HG03095 (cell line): ENCODE measurements at regions not wholly inside any gene's neighbourhood (a gene's known extent, or its start where the extent isn't known, plus 50 kb on each side); places are given as distances from the start of the nearest gene placed in this dataset.

Experiments used
- ATAC-seq: cut with Tn5 transposase; IDR thresholded peaks from one replicate; pipeline ENCODE4 v1.9.1; 2021; ENCODE audit warnings: moderate library complexity; ENCODE audit not compliant: unreplicated experiment

DNA sequence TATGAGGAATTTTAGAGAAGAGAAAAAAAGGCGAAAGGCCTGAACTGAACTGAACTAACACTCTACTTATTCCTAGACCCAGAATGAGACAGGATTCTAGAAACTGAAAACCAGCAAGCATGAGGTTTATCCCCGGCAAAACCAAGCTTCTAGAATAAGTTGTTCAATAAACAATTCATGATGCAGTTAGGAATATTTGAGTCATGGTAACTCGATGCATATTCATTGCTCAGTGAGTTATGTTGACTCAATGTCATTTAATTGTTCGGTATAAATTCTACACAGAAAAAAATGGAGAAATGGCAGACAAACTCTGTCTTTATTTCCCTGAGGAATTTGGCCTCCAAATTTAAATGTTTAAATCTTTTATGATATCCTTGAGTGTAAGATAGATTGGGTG lies 321.5 kb downstream of the SATB2 start:
- ATAC-seq = no peak

DNA sequence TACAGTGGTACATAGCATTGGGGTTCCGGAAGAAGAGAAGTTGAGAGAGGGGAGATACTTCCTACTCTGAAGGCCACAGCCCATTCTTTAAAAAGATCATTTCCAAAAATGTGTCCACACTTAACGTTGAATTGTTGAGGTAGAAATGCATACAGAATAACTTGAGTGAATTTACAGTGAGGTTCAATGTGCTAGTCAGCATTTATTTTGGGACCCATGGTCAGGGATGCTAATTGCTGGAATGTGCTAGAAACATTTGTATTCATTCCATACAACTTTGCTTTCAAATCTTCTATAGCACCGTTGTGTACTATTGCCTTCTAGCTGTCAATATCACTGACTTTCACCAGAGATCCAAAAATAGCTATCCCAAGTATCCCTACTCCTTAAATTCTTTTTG lies 325.9 kb downstream of the SATB2 start:
- no peak for ATAC-seq

DNA sequence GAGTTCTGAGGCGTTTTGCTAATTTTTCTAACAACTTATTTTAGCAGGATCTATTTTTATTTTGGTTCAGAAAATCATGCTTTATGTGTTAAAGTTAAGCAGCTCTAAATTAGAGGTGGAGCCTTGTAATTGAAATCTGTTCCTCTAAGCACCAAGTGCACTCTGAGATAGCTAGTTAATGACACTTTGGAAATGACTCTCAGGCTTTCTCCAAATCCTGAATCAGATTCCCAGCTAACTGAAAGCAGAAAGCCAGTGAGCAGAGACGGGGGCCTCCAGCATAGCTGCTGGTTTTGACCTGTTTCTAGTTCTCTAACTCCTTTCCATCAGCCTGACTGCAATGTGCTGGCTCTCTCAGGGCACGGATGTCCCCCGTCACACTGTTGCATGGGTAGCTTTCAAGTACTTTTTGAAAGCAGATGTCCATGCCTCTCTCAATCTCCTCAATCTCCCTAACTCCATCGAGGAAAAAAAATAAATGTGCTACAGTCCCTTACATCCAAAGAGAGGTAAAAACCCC lies 326.5 kb downstream of the SATB2 start:
- no peak for ATAC-seq

DNA sequence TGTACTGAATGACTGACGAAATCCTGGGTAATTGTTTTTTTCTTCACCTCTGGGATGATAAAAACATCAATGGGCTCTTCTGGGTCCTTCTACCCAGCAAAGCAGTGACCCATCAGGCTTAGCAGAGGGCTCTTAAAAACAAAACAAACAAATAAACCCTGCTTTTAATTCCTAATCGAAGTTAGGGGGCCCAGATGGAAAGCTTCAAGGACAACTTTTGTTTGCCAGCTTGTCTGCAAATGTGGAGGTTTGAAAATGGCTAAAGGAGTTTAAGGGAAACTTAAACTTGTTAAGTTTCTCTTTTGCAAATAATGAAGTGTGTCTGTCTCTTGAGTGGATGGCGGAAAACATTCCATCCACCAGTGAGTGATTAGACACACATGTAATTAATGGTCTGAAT lies 327.2 kb downstream of the SATB2 start:
- ATAC-seq = no peak

DNA sequence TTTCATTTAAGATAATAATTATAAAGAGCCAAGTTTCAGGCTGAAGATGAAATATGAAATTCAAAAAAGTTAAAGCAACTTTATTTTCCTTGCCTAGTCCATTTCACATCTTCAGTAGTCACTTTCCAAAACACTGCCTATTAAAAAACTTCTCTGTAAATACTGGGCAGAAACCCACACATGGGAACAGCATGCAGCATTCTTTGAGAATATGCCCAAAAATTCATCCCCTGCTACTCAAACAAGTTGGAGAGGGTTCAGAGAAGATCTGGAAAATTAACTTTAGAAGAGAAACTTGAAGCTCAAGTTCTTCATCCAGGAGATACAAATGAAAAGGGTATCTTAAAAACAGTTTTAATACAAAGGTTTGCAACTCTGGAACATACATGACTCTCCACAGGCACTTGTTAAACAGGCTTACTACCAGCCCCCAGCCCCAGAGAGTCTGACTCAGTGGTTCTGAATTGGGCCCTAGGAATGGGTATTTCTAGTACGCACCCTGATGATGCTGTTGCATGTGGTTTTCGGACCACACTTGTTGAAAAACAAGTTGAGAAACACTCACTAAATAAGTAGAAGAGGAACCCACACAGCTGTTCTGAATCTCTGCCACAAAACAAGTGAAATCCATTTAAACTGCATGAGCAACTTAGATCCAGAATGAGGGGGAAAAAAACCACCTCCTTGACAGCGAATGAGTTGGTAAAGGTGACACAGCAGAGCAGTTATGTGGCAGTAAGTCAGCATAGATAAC lies 329.1 kb downstream of the SATB2 start:
- no peak for ATAC-seq

DNA sequence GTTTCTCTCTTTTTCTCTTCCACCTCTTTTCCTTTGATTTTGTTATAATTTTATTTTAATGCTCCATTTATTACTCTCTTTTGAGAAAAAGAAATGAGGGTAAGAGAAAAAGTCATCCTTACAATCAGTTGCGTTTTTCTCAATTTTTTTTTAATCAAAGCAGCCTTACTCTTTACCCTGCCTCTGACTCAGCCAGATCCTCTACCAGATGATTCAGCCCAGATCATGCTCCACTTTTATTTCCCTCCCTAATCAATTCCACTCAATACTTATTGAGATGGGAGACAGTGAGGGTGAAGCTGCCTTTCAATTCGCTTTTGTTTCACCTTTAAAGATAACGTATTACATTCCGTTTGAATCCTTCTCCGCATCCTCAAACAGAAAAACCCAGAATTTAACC lies 337.9 kb downstream of the SATB2 start:
- ATAC-seq = no peak

DNA sequence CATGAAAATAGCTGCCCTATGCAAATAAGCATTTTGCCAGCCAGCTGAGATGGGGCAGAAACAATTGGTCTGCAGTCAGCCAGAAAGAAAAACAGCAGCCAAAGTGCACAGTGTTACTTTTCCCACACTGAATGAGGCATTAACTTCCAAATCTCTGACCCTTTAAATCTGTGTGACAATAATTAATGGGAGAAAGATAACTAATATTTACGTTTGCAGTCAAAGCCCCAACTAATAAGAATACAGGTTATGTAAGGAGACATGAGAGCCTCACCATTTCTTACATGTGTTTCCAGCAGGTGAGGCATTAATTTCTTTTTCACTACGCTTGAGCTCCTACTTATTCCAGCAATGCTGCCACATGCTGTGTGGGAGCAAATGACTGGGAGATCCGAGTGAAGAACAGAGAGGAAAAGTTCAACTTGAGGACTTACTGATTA lies 339.0 kb downstream of the SATB2 start:
- ATAC-seq = no peak

DNA sequence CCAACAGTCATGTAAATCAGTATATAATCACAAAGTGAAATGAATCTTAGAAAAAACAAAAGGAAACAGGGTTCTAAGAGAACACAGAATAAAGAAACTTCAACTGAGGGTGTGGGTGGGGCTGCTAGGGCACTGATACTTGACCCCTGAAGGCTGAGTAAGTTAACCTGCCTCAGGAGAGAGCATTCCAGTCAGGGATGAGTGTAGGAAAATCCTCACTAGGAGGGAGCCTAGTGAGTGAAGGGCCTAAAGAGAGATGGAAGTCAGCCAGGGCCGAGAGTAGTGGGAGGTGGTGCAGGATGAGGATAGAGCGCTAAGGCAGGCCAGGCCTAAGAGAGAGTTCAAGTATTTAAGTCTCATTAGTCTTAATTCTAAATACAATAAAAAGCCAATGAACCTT lies 342.6 kb downstream of the SATB2 start:
- no peak for ATAC-seq

DNA sequence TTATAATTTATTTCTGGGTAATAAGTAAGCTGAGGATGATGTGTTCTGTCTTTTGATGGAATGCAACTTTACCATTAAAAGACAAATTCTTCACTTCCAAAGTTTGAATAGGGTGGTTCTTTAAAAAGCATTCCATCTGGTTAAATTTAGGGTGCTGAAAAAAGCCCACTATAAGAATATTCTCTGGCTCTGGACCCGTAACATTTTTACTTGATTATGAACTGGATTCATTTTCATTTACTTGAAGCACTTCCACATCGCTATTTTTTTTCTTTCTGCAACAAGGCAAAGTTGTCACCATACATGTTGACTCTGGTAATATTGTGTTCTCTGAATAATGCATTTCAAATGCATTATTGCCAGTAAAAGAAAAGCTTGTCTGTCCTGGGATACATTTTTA lies 344.6 kb downstream of the SATB2 start:
- ATAC-seq = no peak

DNA sequence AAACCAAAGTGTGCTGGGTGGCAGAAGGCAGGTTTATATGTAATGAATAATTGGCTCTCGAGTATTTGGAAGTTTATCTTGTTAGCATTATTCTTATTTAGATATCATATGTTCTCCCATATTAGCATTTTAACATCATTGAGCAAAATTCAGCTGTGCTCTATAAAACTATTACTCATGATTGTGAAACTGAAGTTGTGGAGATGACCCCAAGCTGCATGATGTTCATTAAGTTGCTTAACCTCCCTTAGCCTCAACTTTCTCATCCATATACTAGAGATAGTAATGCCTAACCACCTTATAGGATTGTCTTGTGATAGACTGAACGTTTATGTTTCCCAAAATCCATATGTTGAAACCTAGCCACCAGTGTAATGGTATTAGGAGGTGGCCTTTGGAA lies 346.3 kb downstream of the SATB2 start:
- ATAC-seq = no peak

DNA sequence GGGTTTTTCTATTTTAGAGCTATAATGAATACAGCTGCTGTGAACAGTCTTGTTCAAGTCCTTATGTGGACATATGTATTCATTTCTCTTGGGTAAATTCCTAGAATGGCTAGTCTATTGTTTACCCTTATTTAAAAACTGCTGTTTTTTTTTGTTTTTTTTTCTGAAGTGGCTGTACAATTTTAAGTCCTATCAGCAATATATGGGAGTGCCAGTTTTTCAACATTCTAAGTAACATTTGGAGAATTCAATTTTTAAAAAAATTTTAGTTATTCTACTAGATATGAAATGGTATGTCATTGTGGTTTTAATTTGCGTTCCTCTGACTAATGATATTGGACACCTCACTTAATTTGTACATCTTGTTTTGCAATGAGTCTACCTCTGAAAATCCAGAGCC lies 349.7 kb downstream of the SATB2 start:
- no peak for ATAC-seq

DNA sequence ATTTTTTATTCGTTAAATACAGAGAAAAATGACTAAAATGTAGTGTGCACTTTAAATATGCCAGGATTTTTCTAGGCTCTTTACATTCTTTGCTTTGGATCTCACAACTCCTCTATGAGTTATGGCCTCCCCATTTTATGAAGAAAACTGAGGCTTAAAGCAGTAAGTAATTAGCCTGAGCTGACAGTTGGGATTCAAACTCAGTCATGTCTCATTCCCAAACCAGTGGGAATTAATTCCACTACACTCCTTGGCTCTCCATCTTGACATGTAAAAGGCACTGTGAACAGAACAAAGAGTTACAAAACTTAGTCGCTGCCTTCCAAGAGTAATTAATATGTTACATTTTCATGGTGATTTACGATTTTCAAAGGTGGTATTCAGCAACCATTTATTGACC lies 351.9 kb downstream of the SATB2 start:
- ATAC-seq = no peak

DNA sequence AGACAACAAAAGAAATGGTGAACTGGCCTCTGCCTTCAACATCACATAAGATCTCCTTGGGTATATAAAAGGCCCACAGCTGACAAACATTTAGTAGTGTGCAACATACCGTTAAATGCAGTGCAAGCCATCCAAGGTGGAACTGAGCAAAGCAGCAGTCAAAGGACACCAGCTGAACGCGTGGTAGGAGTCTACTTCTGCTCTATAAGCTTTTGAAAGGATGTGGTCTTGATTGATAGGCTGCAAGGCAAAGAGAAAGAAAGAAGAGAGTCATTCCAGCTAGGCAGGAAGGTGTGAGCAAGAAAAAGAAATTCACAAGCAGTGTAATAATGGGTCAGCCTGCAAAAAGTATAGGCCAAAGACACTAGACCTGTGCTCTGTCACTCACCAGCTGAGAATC lies 356.3 kb downstream of the SATB2 start:
- no peak for ATAC-seq

DNA sequence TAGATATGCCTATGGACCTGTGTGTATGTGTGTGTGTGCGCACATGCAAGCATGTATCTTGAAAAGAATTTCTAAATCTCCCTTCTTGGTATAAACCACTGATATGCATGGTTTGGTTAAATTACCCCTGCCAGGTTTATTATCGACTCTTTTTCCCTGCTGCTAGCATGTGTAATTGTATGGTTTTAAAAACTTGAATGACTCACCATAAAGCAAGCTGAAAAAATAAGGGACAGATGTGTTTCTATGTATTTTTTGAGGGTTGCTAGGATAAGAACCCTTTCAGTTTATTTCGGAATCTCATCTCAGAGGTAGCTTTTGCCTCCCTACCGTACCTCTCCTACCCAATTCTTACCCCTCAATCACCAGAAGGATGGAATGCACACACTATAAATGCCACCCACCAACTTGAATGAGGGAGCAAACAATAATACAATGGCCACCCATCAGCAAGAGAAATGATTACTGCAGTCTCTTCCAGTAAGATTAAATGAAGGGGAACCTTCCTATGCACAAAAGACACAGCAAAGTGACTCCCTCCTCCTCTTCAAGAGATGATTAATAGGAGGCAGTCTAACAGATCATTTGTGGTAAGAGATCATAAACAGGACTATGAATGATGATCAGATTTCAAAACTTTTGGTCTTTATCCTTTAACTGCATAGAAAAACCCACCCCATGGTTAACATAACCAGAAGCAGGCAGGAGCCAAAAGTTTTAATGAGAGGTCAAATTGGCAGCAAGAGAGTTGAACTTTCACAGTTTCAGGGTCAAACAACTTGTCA lies 357.2 kb downstream of the SATB2 start:
- ATAC-seq = no peak

DNA sequence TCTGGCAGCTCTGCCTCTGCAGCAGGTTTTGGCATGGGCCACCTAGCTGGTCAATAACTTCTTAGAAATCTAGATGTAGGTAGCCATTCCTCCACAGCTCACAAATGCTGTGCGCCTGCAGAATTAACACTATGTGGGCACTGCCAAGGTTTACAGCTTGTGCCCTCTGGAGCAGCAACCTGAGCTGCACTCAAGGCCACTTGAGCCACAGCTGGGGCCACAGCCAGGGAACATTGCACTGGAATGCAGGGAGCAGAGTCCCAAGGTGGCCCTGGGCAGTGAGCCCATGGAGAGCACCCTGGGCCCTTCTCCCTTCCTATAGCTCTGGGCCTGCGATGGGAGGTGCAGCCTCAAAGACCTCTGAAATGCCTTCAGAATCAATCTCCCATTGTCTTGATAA lies 365.3 kb downstream of the SATB2 start:
- no peak for ATAC-seq

DNA sequence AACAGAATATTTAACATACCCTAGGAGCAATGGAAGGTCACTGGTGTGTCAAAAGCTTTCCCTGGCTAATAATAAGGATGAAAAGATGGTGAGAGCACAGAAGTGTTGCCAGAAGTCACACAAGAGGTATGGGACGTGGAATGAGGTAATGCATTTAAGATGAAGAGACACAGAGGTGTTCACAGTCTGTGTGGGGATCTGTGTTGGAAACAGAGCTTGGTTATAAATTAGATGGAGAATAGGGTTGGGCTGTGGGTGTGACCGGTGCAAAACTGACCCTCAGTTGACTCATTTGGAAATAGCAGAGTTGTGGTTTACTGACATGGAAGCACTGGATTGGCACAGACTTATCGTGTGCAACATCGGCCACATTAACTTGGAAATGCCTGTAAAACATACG lies 372.5 kb downstream of the SATB2 start:
- no peak for ATAC-seq

DNA sequence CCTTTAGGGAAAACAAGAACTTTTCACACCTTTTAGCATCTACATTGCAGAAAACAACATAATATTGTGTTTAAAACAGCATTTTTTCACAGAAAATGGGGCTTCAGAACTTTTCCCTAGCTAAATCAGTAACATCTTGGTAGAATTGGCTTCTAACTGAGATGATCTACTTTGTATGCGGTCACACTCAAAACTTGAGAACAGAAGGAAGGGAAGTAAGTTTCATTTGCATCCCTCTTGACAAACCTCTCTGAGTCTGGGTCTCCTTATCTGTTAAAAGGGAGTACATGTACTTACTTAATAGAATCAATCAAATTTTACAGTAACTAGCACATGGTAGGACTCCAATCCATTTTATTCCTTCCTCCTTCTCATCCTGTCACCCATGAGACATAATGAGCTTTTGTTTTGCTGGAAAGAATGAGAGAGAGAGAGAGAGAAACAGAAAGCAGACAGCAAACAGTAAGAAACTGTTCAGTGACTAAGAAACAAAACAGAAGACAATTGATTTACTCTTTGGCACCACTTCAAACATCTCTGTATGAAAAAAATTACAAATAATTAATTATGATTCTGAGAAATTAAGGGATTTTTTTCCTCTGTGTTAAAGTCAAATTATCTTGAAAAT lies 387.3 kb downstream of the SATB2 start:
- ATAC-seq = no peak

DNA sequence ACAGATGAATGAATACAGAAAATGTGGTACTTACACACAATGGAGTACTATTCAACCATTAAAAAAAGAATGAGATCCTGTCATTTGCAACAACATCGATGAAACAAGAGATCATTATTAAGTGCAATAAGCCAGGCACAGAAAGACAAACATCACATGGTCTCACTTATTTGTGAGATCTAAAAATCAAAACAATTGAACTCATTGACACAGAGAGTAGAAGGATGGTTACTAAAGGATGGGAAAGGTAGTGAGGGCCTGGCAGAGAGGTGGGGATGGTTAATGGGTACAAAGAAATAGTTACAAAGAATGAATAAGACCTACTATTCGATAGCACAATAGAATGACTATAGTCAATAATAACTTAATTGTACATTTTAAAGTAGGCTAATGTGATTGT lies 393.5 kb downstream of the SATB2 start:
- ATAC-seq = no peak

DNA sequence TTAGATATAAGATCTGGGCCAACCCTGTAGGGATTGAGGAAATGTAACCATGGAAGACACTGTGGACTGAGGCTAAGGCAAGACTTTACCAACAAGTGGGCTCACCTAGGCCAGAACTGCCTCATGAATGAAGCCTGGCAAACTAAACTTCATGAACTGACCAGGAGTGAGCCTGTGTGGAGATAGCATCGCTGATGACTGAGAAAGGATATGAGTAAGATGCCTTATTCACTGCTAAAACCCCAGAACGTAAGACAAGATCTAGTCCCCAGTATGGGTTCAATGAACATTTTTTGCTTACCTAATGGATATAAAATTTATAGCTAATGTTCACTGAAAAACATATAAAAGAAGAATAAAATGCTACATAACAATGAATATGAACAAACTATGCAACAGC lies 399.8 kb downstream of the SATB2 start:
- no peak for ATAC-seq

DNA sequence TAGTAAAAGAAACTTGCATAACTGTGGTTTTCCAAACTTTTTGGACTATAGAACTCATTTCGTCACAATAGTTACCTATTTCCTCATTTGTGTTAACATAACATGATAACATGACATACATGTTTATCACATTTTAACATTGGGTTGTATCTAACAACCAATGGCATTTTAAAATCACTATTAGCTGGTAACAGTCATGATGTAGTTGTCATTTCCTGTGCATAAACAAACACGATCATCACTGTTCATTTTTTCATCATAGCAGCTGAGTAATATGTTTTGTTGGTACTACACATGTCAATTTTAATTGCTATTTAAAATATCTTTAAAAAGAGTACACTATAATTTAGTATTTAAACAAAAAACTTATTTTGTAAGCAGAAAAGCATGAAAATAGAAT lies 402.4 kb downstream of the SATB2 start:
- ATAC-seq = no peak

DNA sequence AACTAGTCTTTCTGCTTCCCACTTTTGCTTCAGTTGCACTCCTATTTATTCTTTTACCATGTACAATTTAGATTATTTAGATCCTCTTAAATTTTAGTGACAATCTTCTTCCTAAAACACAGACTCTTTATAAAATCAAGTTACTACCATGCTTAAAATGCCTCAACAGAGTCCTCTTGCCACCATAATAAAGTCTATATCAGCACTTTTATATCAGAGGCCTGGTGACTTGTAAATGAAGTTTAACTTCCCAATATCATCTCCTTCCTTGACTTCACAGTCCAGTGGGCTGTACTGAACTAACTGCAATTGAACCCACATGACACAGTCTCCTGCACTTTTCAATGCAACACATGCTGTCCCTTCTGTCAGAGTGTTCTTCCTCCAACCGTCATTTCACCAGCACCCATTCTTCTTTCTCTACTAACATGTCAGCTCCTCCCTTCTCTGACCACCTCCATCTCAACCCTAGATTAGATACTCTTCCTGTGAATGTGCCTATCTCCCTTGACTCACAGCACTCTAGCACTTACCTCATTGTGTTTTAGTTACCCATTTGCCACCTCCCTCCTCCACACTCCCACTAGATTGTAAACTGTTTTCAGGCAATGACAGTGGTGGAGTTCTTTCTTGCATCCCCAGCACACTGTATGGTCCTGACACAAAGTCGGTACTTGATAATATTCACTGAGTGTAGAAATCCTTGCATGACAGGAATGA lies 414.9 kb downstream of the SATB2 start:
- ATAC-seq = no peak
